GM20000 (cell line): ENCODE measurements at regions not wholly inside any gene's neighbourhood (a gene's known extent, or its start where the extent isn't known, plus 50 kb on each side); places are given as distances from the start of the nearest gene placed in this dataset.

ENCODE experiments used
- DNase-seq: peaks from one replicate; pipeline ENCODE4 v3.0.0; 2012; ENCODE audit warnings: low spot score
- CTCF ChIP-seq: IDR thresholded peaks from 2 replicates; pipeline ENCODE4 v1.5.1; 2012; ENCODE audit warnings: mild to moderate bottlenecking, control low read depth; ENCODE audit errors: extremely low read depth, missing control alignments

- DNase-seq, result no peak
- no peak for TF ChIP-seq CTCF
These were observed 109.6 kb downstream of the TRIM29 start for GRCh38 chr11:120028181-120028896.

- DNase-seq, result no peak
- no peak for TF ChIP-seq CTCF
These were observed 110.2 kb downstream of the TRIM29 start for GRCh38 chr11:120027546-120028180.

- TF ChIP-seq CTCF, result no peak
- no peak for DNase-seq
These were observed 112.1 kb downstream of the TRIM29 start for GRCh38 chr11:120025606-120026335.

DNA sequence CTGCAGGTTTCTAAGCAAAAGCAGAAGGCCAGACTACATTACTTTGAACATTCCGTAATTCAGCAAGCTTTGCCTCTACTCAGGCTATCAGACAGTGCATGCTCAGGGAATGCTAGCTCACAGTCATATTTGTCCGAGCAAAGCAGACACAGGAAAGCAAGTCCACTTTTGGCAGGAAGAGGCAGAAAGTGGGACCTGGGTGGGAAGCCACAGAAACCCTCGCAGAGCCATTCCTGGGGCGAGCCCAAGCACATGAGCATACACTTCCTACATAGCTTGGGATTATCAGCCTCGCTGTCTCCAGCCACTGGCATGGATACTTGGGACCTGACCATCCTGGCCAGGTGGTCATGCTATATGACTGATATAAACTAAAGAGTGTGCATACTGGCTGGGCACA, 113.3 kb downstream of the TRIM29 start:
- DNase-seq, result no peak
- TF ChIP-seq CTCF, result no peak

DNA sequence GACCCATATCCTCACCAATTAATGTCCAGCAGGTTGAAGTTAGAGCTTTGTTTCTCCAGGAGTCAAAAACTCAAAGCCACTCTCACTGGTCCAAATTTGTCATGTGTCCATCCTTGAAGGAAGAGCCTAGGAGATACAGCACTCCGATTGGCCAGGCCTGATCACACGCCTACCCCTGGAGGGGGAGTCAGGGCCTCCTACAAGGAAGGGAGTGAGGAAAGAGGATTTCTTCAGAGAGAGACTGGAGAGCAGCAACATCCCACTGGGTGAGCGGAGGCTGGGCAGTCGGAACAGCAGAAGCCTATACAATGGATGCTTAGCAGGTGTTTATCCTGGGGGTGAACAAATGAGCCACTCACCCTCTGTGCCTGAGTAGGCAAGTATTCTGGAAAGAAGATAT, 113.9 kb downstream of the TRIM29 start:
- DNase-seq, result no peak
- TF ChIP-seq CTCF, result no peak

DNA sequence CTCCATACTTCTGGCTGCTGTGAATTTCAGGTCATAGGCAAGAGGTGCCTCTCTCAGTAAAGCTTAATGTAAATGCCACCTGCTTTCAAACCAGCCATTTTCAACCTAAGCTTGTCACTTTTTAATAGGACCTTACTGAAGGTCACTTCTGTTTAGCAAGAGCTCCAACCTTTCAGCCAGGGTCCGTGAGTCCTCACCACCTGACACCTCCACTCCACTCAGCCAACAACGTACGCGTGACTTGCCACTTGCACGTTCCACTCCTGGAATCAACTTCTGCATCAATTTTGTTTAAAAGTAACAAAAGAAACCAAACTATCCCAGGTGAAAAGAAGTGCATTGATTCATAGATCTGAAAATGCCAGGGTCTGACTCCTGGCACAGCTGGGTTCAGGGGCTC, 114.4 kb downstream of the TRIM29 start:
- DNase-seq, result no peak
- no peak for TF ChIP-seq CTCF

DNA sequence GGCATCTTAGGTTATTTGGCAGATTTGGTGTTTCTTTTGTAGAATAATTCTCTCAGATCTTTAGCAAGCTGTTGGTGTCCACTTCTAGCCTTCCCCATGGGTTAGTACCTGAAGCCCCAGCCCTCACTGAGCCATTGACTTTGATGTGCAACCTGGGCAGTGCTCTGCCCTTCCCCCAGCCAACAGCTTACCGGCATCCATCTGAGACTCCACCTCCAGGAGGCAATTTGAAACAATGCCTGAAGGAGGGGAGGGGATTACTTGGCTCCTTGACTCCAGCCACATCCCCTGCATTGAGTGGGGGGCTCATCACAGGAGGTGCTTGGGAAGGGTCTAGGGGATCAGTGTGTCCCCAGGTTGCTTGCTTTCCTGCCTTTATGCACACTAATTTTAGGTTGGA, 114.8 kb downstream of the TRIM29 start:
- no peak for TF ChIP-seq CTCF
- no peak for DNase-seq
